Muscle layer of colon (tissue), 2 donors: ENCODE measurements at regions not wholly inside any gene's neighbourhood (a gene's known extent, or its start where the extent isn't known, plus 50 kb on each side); places are given as distances from the start of the nearest gene placed in this dataset.

Source experiments
- H3K27ac ChIP-seq: one replicate; pipeline ENCODE4 v1.7.0; 2013; ENCODE audit warnings: low read depth, mild to moderate bottlenecking, low read length, moderate library complexity
- H3K27me3 ChIP-seq, 2 donors: one replicate each; pipeline ENCODE4 v1.7.0; 2013; ENCODE audit warnings: low read length in 2 of 2, mild to moderate bottlenecking in 2 of 2; ENCODE audit not compliant: insufficient read depth in 2 of 2, control insufficient read depth in 1 of 2
- H3K36me3 ChIP-seq: one replicate; pipeline ENCODE4 v1.7.0; 2013; ENCODE audit warnings: mild to moderate bottlenecking, low read length; ENCODE audit not compliant: insufficient read depth
- H3K4me1 ChIP-seq: one replicate; pipeline ENCODE4 v1.7.0; 2013; ENCODE audit warnings: mild to moderate bottlenecking, low read length; ENCODE audit not compliant: insufficient read depth
- H3K4me3 ChIP-seq, 2 donors: one replicate each; pipeline ENCODE4 v1.7.0; 2013; ENCODE audit warnings: low read length in 2 of 2, low read depth in 1 of 2, mild to moderate bottlenecking in 1 of 2, moderate library complexity in 1 of 2
- H3K9ac ChIP-seq: one replicate; pipeline ENCODE4 v1.7.0; 2013; ENCODE audit warnings: low read length
- H3K9me3 ChIP-seq: one replicate; pipeline ENCODE4 v1.7.0; 2013; ENCODE audit warnings: mild to moderate bottlenecking, low read length
- donor health status: abdominal sarcoma.
- donor health status: Adenocarcinoma of cecum.

- no peak overlapping the region for H3K27ac ChIP-seq
- no peak overlapping the region for H3K9ac ChIP-seq
- H3K9me3 ChIP-seq = no peaks in the 10 kb centered on the region
- H3K36me3 ChIP-seq = no peaks in the 10 kb centered on the region
- H3K4me1 ChIP-seq = peaks cover 25% of the 10 kb centered on the region
- H3K4me3 ChIP-seq = no peak overlapping the region
- no peaks in the 10 kb centered on the region for H3K27me3 ChIP-seq
Observed at GRCh38 chr12:123091230-123092150, 59.4 kb downstream of the PITPNM2 start.

GRCh38 chr12:123089631-123090353, 61.1 kb downstream of the PITPNM2 start:
- Histone ChIP-seq H3K27ac (no peak overlapping the region), H3K9me3 (no peaks in the 10 kb centered on the region), H3K27me3 (no peaks in the 10 kb centered on the region), H3K4me1 (peaks cover 8% of the 10 kb centered on the region), H3K4me3 (no peak overlapping the region), H3K9ac (no peak overlapping the region), H3K36me3 (no peaks in the 10 kb centered on the region)

- Histone ChIP-seq H3K9ac (no peak overlapping the region), H3K4me3 (no peak overlapping the region), H3K9me3 (no peaks in the 10 kb centered on the region), H3K4me1 (peaks cover 7% of the 10 kb centered on the region), H3K27ac (no peak overlapping the region), H3K36me3 (no peaks in the 10 kb centered on the region), H3K27me3 (no peaks in the 10 kb centered on the region)
Observed at GRCh38 chr12:123089140-123089539, 61.8 kb downstream of the PITPNM2 start.

GRCh38 chr12:123085730-123086487, 65.0 kb downstream of the PITPNM2 start:
- Histone ChIP-seq H3K9me3 (no peaks in the 10 kb centered on the region), H3K36me3 (no peaks in the 10 kb centered on the region), H3K9ac (no peak overlapping the region), H3K27ac (no peak overlapping the region), H3K4me3 (no peak overlapping the region), H3K4me1 (peaks cover 11% of the 10 kb centered on the region), H3K27me3 (no peaks in the 10 kb centered on the region)

- H3K36me3 ChIP-seq = no peaks in the 10 kb centered on the region
- no peaks in the 10 kb centered on the region for H3K27me3 ChIP-seq
- peaks cover 11% of the 10 kb centered on the region for H3K4me1 ChIP-seq
- no peaks in the 10 kb centered on the region for H3K9me3 ChIP-seq
- no peak overlapping the region for H3K27ac ChIP-seq
- no peak overlapping the region for H3K9ac ChIP-seq
- no peak overlapping the region for H3K4me3 ChIP-seq
Observed at GRCh38 chr12:123085066-123085465, 65.8 kb downstream of the PITPNM2 start.

- H3K27me3 ChIP-seq = no peaks in the 10 kb centered on the region
- H3K9me3 ChIP-seq = no peaks in the 10 kb centered on the region
- no peak overlapping the region for H3K9ac ChIP-seq
- no peak overlapping the region for H3K27ac ChIP-seq
- no peaks in the 10 kb centered on the region for H3K36me3 ChIP-seq
- peaks cover 11% of the 10 kb centered on the region for H3K4me1 ChIP-seq
- H3K4me3 ChIP-seq = no peak overlapping the region
Observed at GRCh38 chr12:123083661-123084571, 67.0 kb downstream of the PITPNM2 start.

- H3K27me3 ChIP-seq = no peaks in the 10 kb centered on the region
- H3K27ac ChIP-seq = no peak overlapping the region
- H3K9ac ChIP-seq = no peak overlapping the region
- no peak overlapping the region for H3K4me3 ChIP-seq
- no peaks in the 10 kb centered on the region for H3K9me3 ChIP-seq
- peaks cover 31% of the 10 kb centered on the region for H3K4me1 ChIP-seq
- H3K36me3 ChIP-seq = no peaks in the 10 kb centered on the region
Observed at GRCh38 chr12:123080634-123081033, 70.3 kb downstream of the PITPNM2 start.

- Histone ChIP-seq H3K36me3 (no peaks in the 10 kb centered on the region), H3K27me3 (no peaks in the 10 kb centered on the region), H3K4me3 (no peak overlapping the region), H3K9me3 (no peaks in the 10 kb centered on the region), H3K4me1 (peaks cover 40% of the 10 kb centered on the region), H3K9ac (no peak overlapping the region), H3K27ac (no peak overlapping the region)
Observed at GRCh38 chr12:123078531-123079155, 72.2 kb downstream of the PITPNM2 start.

GRCh38 chr12:123078120-123078465, 72.8 kb downstream of the PITPNM2 start:
- Histone ChIP-seq H3K9ac (no peak overlapping the region), H3K9me3 (no peaks in the 10 kb centered on the region), H3K36me3 (no peaks in the 10 kb centered on the region), H3K27ac (no peak overlapping the region), H3K4me1 (peaks cover 44% of the 10 kb centered on the region), H3K27me3 (no peaks in the 10 kb centered on the region), H3K4me3 (no peak overlapping the region)

GRCh38 chr12:123077298-123078119, 73.4 kb downstream of the PITPNM2 start:
- Histone ChIP-seq H3K27ac (no peak overlapping the region), H3K27me3 (no peaks in the 10 kb centered on the region), H3K9ac (no peak overlapping the region), H3K4me3 (no peak overlapping the region), H3K36me3 (no peaks in the 10 kb centered on the region), H3K4me1 (peaks cover 44% of the 10 kb centered on the region), H3K9me3 (no peaks in the 10 kb centered on the region)
